Rectal smooth muscle tissue (tissue), 1 donor: ENCODE measurements at regions not wholly inside any gene's neighbourhood (a gene's known extent, or its start where the extent isn't known, plus 50 kb on each side); places are given as distances from the start of the nearest gene placed in this dataset.

Experiments used
- H3K27ac ChIP-seq: one replicate; pipeline ENCODE4 v1.7.0; 2013; ENCODE audit warnings: low read depth, low read length, inconsistent platforms
- H3K27me3 ChIP-seq: one replicate; pipeline ENCODE4 v1.7.0; 2013; ENCODE audit warnings: low read length; ENCODE audit not compliant: control insufficient read depth, insufficient read depth
- H3K36me3 ChIP-seq: one replicate; pipeline ENCODE4 v1.7.0; 2013; ENCODE audit warnings: low read length; ENCODE audit not compliant: control insufficient read depth, insufficient read depth
- H3K4me1 ChIP-seq: one replicate; pipeline ENCODE4 v1.7.0; 2013; ENCODE audit warnings: low read length; ENCODE audit not compliant: control insufficient read depth, insufficient read depth
- H3K4me3 ChIP-seq: one replicate; pipeline ENCODE4 v1.7.0; 2013; ENCODE audit warnings: low read length
- H3K9ac ChIP-seq: one replicate; pipeline ENCODE4 v1.7.0; 2013; ENCODE audit warnings: low read length

DNA sequence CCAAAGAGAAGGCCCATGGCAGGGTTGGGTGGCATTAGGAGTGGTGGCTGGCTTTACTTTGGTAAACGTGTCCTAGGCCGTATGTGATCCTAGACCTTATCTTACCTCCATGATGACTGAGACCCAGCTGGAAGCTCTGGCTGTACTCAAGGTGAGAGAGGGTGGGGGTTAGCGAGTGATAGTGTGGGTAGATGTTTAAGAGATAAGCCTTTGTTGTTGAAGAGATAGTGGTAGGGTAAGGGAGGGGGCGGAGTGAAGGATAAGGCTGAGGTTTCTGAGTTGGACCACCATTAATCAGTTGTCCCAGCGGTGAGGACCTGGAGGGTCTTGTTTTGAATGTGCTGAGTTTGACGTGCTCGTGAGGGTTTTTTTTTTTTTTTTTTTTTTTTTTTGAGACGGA lies 61.5 kb upstream of the ULK4 start:
- peaks cover 39% of the 10 kb centered on the region for H3K4me1 ChIP-seq
- H3K9ac ChIP-seq: no peak overlapping the region
- peak overlapping the region; percentile 23 for H3K27ac ChIP-seq
- H3K4me3 ChIP-seq: no peak overlapping the region
- H3K36me3 ChIP-seq: peaks cover under 1% of the 10 kb centered on the region
- H3K27me3 ChIP-seq: no peaks in the 10 kb centered on the region

DNA sequence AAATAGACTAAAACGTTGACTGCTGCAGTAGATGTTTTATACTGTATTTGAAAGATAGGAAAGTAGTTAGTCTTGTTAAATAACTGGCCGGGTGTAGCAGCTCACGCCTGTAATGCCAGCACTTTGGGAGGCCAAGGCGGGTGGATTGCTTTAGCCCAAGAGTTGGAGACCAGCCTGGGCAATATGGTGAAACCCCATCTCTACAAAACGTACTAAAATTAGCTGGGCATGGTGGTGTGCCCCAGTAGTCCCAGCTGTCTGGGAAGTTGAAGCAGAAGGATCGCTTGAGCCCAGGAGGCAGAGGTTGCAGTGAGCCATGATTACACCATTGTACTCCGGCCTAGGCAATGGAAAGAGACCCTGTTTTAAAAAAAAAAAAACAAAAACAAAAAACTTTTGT lies 60.5 kb upstream of the ULK4 start:
- Histone ChIP-seq H3K4me3 (no peak overlapping the region), H3K9ac (no peak overlapping the region), H3K27ac (peak overlapping the region; percentile 34), H3K4me1 (peaks cover 39% of the 10 kb centered on the region), H3K27me3 (no peaks in the 10 kb centered on the region), H3K36me3 (no peaks in the 10 kb centered on the region)

DNA sequence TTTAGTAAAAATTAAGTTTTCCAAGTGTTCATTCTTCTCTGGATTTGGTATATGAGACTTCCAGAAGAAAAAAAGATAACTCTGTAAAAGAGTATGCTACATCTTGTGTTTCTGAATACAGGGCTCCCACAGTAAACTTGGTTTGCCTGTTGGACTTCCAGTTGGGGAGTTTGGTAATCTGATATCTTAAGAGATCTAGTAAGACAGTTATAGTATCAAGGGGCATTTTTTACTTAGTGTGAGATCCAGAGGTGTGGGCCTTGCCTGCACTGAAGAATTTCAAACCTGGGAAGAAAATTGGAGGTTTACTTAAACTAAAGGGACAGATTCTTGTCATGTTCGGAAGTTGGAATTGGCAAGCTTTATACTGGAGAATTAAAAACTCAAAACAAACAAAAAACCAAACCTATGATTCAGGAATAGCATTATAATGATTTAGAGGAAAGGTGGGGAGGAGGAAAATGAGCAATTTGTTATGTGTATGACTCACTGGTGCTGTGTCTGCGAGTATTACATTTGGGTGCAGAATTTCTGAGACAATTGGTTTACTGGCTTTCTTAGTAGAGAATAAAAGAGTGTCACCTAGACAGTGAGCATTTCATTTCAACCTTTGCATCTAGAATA lies 58.9 kb upstream of the ULK4 start:
- Histone ChIP-seq H3K36me3 (no peaks in the 10 kb centered on the region), H3K4me3 (no peak overlapping the region), H3K27ac (peak overlapping the region; percentile 16), H3K9ac (no peak overlapping the region), H3K27me3 (no peaks in the 10 kb centered on the region), H3K4me1 (peaks cover 33% of the 10 kb centered on the region)

DNA sequence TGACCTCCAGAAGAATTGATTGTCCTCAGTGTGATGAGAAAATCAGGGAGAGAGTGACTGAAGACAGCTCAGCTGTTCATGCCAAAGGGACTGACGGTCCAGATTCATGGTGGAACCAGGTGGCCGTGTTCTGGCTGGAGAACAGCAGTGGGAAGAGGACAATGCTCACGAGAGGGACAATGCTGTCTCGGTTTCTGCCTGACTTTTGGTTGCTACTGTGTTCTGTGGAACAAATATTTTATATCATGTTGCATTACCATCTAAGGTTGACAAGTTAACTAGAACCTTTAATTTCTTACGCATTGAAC lies 58.0 kb upstream of the ULK4 start:
- no peak overlapping the region for H3K4me3 ChIP-seq
- no peak overlapping the region for H3K27ac ChIP-seq
- H3K4me1 ChIP-seq: peaks cover 29% of the 10 kb centered on the region
- H3K9ac ChIP-seq: no peak overlapping the region
- no peaks in the 10 kb centered on the region for H3K27me3 ChIP-seq
- H3K36me3 ChIP-seq: no peaks in the 10 kb centered on the region

DNA sequence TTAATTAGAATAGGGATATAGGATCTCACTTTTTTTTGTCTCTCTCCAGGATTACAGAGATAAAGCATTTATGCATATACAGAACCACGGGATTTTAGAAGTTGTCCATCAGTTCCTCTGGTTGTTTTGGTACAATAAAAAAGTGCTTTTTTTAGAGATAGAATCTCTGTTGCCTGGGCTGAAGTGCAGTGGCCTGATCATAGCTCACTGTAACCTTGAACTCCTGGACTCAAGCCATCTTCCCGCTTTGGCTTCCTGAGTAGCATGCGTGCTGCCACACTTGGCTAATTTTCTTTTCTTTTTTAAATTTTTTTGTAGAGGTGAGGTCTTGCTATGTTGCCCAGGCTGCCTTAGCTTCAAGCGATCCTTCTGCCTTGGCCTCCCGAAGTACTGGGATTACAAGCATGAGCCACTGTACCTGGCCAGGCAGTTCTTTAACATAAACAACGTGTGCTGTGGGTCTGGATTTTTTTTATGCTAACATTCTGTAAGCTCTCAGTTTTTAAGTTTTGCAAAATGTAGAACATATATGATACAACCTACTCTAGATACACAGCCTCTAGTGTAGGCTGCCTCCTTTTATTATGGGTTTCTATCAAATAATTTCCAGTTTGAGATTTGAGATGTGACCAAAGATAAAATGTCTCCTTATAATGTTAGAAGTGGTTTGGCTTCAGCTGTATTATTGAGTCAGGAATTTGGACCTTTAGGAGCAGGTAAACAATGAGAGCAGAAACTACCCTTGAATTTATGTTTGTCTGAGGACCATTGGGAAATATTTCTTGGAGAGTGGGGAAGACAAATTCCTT lies 57.4 kb upstream of the ULK4 start:
- H3K9ac ChIP-seq: no peak overlapping the region
- no peaks in the 10 kb centered on the region for H3K36me3 ChIP-seq
- no peak overlapping the region for H3K4me3 ChIP-seq
- H3K27me3 ChIP-seq: no peaks in the 10 kb centered on the region
- peaks cover 23% of the 10 kb centered on the region for H3K4me1 ChIP-seq
- H3K27ac ChIP-seq: no peak overlapping the region

DNA sequence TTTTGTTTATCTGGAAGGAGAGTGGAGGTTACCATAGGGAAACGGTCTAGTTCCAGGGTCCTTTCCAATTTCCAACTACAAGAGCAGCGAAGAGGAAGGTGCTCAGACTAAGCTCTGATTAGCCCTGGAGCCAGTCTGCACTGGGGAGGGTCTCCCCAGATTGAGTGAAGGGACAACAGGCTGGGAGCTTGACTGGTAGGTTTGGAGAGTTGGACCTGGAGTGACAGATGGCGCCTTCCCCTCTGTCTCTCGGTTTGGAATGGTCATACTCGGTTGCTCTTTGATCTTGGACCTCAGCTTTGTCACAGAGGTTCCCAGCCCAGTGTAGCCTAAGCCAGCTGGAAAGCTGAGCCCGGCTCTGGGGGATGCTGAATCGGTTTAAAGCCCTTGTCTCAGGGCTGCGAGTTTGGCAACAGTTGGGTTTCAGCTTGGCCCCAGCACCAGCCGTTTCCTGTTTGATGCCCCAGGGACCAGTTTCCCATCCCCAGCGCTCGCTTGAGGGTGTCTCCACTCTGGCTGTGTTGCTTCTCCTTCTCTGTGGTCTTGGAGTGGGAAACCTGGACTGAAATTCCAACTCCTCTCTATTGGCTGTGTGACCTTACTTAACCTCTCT lies 53.1 kb upstream of the ULK4 start:
- Histone ChIP-seq H3K27ac (peak overlapping the region; percentile 49), H3K27me3 (no peaks in the 10 kb centered on the region), H3K4me3 (peak overlapping the region; percentile 76), H3K4me1 (peaks cover 8% of the 10 kb centered on the region), H3K9ac (no peak overlapping the region), H3K36me3 (no peaks in the 10 kb centered on the region)

DNA sequence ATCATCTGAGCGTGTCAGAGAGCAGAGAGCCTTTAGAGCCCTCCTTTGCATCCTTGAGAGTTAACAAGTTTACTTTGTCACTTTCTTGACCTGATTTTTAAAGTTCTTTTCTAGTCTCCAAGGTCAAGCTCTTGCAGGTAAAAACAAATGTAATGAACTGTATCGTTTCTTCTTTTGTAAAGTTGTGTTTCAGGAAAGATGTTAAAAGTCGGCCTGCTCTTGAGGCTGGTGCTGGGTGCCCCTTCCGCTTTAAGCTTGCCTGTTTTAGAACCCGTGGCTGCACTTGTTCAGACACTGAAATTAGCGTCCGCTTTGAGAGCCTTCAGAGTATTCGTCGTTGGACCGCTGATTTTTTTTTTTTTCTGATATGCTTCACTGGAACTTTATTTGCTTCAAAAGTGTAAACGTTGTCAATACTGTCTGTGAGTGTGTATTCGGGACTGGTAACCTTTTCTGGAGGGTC lies 52.6 kb upstream of the ULK4 start:
- peaks cover 8% of the 10 kb centered on the region for H3K4me1 ChIP-seq
- H3K9ac ChIP-seq: peak overlapping the region; percentile 20
- no peaks in the 10 kb centered on the region for H3K36me3 ChIP-seq
- H3K27me3 ChIP-seq: no peaks in the 10 kb centered on the region
- peak overlapping the region; percentile 49 for H3K27ac ChIP-seq
- peak overlapping the region; percentile 76 for H3K4me3 ChIP-seq

DNA sequence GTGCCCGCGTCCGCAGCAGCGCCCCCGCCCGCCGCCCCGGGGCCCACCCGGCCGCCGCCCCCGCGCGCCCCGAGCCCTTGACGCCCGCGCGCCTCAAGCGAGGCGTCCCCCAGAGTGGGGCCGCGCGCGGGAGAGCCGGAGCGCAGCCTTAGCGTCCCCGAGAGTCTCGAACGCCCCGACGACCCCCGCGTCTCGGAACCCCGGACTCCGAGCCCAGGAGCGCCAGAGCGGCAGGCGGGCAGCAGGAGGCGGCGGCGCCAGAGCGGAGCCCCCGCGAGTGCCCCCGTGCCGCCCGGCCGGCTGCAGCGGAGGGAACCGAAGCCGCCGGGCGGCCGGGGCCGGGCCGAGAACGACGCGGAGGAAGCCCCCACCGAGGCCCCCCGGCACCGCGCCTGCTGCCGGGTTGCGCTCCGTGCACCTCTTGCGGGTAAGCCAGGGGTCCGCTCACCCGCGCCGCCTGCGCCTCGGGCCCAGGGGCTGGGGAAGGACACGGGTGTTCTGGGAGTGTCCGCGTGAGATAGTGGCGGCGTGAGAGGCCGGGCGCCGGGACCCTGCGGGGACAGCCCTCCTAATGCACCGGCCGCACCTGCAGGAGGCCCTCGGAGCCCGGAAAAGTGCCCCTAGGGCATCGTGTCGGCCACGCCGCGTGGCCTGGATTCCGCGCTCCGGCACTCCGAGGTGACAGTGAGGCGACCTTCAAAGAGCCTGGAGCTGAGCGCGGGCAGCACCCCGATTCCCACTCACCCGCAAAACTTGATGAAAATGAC lies 52.0 kb upstream of the ULK4 start:
- Histone ChIP-seq H3K4me3 (peak overlapping the region; percentile 76), H3K4me1 (peaks cover 8% of the 10 kb centered on the region), H3K27me3 (no peaks in the 10 kb centered on the region), H3K36me3 (no peaks in the 10 kb centered on the region), H3K27ac (peak overlapping the region; percentile 49), H3K9ac (peak overlapping the region; percentile 20)

DNA sequence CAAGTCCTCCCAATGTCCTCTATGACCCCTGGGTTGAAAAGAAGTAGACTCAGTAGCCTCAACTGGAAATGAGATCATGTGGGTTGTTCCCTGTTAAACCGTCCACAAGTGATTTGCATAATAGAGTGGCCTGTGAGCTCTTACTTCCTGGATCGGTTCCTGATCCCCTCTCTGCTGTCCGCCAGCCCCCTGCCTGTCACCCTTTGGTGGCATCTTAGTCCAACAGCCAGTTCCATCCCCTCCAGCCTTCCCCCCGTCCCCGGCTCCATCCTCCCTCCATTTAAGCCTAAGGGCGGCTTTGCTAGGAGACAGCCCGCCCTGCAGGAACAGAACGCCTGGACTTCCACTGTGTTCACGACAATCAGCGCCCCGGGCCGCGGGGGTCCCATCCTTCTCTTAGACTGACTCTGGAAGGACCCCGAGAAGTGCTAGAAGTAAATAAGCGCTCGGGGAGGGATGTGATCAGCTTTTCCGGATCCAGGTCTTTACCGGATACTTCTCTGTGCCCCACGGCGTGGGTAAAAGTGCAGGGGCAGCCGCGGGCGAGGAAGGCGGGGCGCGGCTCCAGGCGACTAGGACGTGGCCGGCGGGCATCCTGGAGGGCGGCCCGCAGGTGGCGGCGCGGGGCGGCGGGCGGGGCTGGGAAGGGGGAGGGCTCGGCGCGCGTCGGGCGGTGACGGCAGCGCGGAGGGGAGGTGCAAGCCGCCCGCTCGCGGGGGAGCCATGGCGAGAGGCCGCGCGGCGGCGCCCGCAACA lies 51.2 kb upstream of the ULK4 start:
- Histone ChIP-seq H3K27ac (peak overlapping the region; percentile 79), H3K4me1 (peaks cover 8% of the 10 kb centered on the region), H3K4me3 (peak overlapping the region; percentile 75), H3K27me3 (no peaks in the 10 kb centered on the region), H3K9ac (peak overlapping the region; percentile 74), H3K36me3 (no peaks in the 10 kb centered on the region)

DNA sequence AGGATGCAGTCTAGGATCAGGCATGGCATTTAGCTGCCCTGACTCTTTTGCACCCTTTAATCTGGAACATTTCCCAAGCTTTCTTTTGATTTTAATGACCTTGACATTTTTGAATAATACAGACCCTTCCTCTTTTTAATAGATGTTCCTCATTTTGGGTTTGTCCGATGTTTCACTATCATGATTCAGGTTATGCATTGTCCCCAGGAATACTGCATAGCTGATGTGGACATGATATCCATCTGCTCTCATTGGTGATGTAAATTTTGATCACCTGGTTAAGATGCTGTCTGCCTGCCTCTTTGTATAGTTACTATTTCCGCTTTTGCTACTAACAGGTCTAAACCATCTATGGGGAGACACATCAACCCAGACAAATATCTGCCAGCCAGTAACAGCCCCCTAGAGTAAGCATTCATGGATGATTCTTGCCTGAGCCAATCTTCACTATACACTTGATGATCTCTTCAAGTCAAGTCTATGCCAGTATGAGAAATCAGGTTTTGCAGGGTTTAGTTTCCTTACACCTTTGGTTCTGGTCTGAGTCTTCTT lies 50.6 kb upstream of the ULK4 start:
- Histone ChIP-seq H3K9ac (no peak overlapping the region), H3K36me3 (no peaks in the 10 kb centered on the region), H3K27ac (peak overlapping the region; percentile 79), H3K4me1 (peaks cover 8% of the 10 kb centered on the region), H3K27me3 (no peaks in the 10 kb centered on the region), H3K4me3 (no peak overlapping the region)
